Suppressor macrophage treated with lipopolysaccharide for 1 hour (primary cell): ENCODE measurements at regions not wholly inside any gene's neighbourhood (a gene's known extent, or its start where the extent isn't known, plus 50 kb on each side); places are given as distances from the start of the nearest gene placed in this dataset.
"Not testable (repeated sequence)": the region's sequence is repeated elsewhere in the genome, so short reads cannot be mapped to it uniquely, and the experiment has no call there.

Source experiments
- DNase-seq, 3 donors: peaks; one replicate each; pipeline ENCODE4 v3.0.0-alpha.2; 2020 to 2022

DNA sequence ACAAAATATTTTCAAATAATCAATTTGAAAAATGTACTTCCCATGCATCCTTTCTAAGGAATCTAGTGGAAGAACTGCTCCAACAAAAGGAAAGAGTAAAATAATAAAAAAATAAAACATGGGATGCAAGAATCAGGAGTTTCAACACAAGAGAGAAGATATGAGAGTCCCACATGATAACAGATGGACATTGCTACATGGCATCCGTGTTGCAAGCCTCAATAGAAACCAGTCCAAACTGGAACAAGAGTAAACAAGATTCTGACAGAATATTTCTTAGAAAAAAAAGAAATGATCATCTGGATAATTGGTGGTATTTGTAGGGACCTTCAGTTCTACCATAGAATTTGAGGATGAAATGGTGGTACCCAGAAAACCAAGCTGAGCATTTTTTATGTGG lies 186.8 kb downstream of the FRK start:
- DNase-seq = no peak

- DNase-seq = no peak
These were observed 190.2 kb downstream of the FRK start for GRCh38 chr6:115870464-115870863.

DNA sequence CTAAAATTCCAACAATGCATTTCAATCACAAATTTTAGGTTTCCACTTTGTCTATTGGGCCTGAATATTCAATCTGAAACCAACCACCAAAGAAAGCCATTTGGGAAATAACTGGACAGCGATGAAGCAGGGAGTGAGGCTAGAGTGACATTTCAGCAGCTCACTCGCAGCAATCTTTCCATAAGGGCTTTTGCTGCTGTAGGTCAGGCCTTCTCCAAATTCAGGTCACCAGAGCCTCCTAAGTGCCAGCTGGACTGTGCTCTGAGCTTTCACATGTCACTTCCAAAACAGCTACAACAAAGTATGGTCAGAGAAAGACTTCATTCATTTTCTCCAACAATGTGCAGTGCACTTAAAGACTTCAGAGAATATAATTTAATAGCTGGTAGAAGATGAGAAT lies 194.8 kb downstream of the FRK start:
- no peak for DNase-seq

DNA sequence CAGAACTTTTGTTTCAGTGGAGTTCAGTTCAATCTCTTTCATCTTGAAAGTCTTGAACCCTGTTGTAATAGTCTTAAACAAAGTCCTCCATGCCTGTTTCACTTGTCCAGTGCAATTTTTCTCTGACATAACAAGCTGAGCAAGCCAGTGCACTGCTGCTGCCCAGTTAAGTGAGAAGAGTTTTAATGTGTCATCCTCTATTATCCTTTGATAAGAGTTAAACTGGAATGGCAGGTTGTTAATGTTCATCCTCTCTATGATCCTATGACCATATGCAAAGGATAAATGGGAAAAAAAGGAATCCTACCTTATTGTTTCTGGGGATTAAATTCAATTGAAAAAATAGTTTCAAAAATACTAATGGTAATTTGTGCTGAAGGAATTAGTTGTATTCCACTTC lies 197.5 kb downstream of the FRK start:
- no peak for DNase-seq

- not testable (repeated sequence) for DNase-seq
These were observed 199.0 kb downstream of the FRK start for GRCh38 chr6:115861658-115862057.

DNA sequence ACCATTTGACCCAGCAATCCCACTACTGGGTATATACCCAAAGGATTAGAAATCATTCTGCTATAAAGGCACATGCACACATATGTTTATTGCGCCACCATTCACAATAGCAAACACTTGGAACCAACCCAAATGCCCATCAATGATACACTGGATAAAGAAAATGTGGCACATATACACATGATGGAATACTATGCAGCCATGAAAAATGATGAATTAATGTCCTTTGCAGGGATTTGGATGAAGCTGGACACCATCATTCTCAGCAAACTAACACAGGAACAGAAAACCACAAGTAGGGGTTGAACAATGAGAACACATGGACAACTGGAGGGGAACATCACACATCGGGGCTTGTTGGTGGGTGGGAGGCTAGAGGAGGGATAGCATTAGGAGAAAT lies 201.1 kb downstream of the FRK start:
- DNase-seq = not testable (repeated sequence)

DNA sequence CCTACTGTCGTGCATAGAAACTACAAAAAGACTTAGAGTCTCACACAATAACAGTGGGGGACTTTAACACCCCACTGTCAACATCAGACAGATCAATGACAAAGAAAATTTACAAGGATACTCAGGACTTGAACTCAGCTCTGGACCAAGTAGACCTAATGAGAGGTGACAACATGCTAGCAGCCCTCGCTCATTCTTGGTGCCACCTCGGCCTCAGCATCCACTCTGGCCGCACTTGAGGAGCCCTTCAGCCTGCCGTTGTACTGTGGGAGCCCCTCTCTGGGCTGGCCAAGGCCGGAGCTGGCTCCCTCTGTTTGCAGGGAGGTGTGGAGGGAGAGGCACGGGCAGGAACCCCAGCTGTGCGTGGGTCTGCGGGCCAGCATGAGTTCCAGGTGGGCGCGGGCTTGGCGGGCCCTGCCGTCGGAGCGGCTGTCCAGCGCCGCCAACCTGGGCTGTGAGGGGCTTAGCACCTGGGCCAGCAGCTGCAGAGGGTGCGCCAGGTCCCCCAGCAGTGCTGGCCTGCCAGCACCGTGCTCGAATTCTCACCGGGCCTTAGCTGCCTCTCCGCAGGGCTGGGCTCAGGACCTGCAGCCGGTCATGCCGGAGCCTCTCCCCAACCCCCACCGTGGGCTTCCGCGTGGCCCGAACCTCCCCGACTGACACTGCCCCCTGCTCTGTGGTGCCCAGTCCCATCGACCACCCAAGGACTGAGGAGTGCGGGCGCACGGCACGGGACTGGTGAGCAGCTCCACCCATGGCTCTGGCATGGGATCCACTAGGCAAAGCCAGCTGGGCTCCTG lies 205.6 kb downstream of the FRK start:
- no peak for DNase-seq

GRCh38 chr6:115847671-115848070 lies 213.0 kb downstream of the FRK start:
- DNase-seq = no peak

- DNase-seq = no peak
These were observed 216.7 kb downstream of the FRK start for GRCh38 chr6:115843945-115844344.

- DNase-seq = no peak
These were observed 218.4 kb downstream of the FRK start for GRCh38 chr6:115842338-115842737.

DNA sequence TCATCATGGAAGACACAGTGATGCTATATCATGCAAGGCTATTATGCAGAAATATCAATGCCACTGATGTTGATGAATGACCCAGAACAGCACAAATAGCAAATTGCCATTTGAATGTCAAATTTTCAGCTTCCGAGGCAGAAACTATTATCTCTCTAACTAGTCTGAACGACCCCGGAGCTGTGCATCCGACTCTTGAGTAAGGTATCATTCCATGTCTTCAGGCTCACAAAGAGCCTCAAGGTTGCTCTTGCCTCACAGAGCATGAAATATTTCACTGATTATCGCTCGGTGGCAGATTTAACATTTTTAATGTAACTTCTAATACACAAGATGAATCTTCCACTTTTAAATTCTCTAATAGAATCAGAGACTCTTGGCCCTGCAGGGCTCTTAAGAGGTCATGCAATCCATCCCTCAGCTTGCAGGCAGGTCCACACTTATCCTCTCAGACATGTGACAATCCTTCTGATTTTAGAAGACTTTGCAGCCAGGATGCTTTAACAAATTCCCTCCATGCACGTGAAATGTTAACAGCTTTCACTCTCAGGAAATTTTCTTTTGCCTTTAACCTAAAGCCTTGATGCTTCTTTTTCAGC lies 221.0 kb downstream of the FRK start:
- no peak for DNase-seq

DNA sequence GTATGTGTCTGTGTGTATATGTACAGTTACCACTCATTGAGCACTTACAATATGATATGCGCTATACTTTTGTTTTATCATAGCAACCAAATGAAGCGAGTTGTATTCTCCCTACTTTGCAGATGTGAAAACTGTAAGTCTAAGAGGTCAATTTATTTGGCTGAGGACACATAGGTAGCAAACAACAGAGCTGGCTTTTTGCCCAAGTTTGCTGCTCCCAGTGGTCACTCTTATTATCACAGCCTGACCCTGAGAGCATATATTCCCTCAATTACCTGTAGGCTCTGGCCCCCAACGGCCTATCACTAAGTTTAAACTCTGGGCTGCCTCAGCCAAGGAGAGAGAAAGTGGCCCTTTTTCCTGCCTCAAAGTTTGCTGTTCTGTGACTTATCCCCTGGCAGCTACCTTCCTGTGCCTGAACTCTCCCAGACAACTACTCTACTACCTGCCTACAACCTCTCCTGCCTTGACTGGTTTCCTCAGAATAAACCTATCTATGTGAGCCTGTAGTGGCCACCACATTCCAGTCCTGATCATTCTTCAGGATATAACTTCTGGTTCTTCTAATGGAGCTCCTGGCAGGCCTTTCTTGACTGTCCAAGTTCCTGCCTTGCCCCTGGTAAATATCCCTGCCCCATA lies 221.8 kb downstream of the FRK start:
- DNase-seq = peak in 1 of 3 donors; percentile 17

DNA sequence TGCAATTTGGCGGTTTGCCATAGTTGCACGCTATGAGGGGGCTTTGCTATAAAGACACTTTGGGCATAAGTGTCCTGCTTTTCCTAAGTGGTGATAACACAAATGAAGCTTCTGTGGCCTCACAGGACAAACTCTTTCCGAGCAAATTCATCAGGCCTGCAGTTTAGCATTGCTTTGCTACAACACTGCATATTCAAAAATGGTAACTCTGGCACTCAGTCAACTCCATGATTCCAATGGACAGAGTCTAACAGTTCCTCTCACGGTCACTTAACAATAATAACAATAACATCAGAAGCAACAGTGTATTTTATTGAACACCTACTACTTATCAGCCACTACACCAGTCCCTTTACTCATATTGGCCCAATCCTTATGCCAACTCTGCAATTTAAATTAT lies 222.5 kb downstream of the FRK start:
- no peak for DNase-seq

- DNase-seq = not testable (repeated sequence)
These were observed 224.3 kb downstream of the FRK start for GRCh38 chr6:115836374-115836773.

DNA sequence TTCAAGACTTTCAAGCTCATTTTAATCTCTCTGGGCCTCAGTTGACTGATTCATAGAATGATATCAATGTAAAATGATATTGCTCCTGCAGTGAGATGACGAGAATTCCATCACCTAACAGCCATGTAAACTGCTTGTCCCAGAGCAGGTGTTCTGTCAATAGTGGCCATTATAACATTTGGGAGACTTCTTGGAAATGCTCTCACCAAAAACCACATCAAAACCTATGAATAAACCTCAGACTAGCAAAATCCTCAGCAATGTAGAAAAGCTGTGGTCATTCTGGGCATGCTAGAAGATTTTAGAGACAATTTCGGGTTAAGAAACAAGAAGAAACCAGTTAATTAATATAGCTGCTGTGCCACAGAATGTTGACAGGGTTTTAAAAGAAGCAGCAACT lies 225.4 kb downstream of the FRK start:
- no peak for DNase-seq

GRCh38 chr6:115834542-115834941 lies 226.1 kb downstream of the FRK start:
- not testable (repeated sequence) for DNase-seq

DNA sequence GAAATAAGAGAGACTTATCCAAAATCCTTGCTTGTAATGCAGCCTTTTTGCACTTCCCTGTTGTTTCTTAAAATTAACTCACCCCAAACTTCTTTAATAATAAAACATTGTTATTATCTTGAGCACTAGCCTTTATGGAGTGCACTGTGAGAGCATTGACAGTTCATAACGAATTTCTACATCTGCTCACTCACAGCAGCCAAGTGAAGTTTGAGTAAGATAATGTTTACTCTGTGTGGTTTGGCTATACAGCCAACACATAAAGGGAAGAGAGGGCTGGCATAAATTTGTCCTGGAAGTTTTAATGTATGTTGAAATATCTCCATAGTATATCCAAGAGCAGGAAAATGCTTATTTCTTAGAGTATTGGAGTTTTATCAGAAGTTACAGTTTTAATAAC lies 227.9 kb downstream of the FRK start:
- DNase-seq = no peak

GRCh38 chr6:115832186-115832585 lies 228.5 kb downstream of the FRK start:
- no peak for DNase-seq

DNA sequence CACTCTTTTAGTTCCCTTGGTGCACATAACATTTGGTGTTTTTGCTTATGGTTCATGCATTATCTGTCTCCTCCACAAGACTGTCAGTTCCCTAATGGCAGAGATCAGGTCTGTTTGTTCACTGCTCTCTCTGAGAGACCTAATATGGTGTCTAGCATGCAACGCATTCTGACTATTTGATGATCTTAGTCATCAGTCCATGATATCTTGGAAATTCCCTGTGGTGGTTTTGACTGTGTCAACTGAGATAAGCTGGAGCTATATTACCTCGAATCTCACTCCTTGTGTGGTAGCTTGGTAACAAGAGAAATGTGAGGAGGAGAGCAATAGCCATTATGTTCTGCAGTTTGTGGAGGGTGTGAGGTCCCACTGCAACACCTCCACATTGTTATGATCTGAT lies 229.8 kb downstream of the FRK start:
- no peak for DNase-seq

DNA sequence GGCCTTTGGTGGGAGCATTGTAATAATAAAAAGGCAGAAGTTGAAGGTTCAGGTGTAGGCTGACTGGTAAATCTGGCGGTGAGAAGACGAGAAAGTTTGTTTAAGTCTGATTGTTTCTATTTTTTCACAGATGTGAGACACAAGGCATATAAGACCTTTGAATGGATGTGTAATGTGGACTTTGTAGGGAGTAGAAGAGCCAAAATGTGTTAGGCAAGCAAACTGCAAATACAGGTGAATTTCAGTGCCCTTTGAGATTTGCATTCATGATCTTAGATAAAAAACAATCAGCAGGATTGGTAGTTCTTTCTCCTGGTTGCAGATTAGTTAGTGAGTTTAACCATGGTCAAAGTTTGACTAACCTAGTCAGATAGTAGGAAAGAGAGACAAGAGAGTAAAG lies 238.9 kb downstream of the FRK start:
- no peak for DNase-seq

DNA sequence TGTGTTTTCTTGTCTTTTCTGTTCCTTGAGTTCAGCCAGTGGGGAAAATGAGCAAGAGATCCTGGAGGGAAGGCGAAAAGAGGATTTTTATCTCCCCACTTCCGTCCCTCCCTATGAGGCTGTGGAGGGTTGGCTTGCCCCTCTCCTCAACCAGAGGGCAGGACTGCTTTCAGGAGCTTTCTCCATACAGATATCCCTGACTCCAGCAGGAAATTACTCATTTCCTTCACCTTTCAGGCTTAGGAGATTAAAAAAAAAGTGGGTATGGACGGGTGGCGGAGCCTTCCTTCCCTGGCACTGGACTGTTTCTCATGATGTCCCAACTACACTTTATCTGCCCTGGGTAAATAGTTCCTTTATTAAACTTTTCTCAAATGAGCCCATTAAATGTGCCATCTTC lies 241.2 kb downstream of the FRK start:
- no peak for DNase-seq

DNA sequence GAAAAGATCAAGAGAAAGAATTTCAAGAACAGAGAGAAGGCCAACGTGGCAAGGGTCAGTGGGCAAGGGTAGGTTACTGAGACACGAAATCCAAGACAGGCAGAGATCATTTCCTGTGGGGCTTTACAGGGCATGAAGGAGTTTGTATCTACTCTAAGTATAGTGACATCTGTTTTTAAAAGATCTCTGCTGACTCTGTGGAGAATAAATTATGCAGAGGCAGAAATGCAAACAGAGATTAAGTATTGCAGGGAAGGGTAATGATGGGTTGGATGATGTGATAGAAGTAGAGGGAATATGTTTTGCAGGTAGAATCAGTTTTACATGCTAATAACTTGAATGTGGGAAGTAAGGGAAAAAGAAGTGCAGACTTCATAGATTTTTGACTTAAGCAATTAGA lies 243.5 kb downstream of the FRK start:
- DNase-seq = no peak

- no peak for DNase-seq
These were observed 245.8 kb downstream of the FRK start for GRCh38 chr6:115814907-115815306.

DNA sequence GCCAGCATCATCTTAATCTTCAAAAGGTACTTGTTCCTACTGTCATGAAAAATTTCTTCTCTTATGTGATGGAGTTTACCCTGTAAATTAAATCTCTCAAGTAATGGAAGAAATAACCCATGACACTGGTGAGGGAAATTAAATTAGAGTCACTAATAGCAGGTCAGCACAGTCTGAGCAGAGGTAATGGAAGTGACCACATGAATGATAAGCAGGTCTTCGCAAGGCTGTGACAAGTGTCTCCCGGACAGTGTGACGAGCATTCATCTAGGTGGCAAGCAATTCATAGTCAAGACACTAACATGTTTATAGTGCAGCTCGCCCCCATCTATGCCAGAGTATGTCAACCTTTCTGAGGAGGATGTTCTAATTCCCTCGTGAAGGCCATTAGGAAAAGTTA lies 249.2 kb downstream of the FRK start:
- DNase-seq = no peak
